IMR-90 (cell line): ENCODE measurements at regions not wholly inside any gene's neighbourhood (a gene's known extent, or its start where the extent isn't known, plus 50 kb on each side); places are given as distances from the start of the nearest gene placed in this dataset.

Experiments
- ATAC-seq: fragments of 200-7000 bp; cut with Tn5 transposase; 2 replicates; pipeline ENCODE4 v1.9.1; 2020; ENCODE audit warnings: low read depth, mild to moderate bottlenecking, moderate library complexity
- BruUV-seq: library from RNA; stranded (reverse); fragments of 400-500 nt; replicated peaks from 2 replicates; lab custom pipeline; 2021; lab: Mats Ljungman, UMichigan
- CTCF ChIA-PET: fragments of 300-600 bp; formaldehyde crosslinking; extraction: SDS; loops from one replicate; lab custom pipeline; 2021; ENCODE audit warnings: antibody characterized with exemption; lab: Yijun Ruan, JAX
- POLR2A ChIA-PET: fragments of 300-600 bp; sonication (Branson Sonifier 250); formaldehyde crosslinking; loops from one replicate; lab custom pipeline; 2022; ENCODE audit warnings: antibody characterized with exemption; ENCODE audit not compliant: unreplicated experiment; lab: Charles Lee
- DNase-seq: peaks from one replicate; pipeline ENCODE4 v3.0.0; 2013
- H2AFZ ChIP-seq: replicated peaks from 2 replicates; pipeline ENCODE3; 2013; ENCODE audit warnings: low read length, mild to moderate bottlenecking; ENCODE audit not compliant: poor library complexity
- H2AK5ac ChIP-seq: 2 replicates; pipeline ENCODE4 v1.6.1; 2013; ENCODE audit warnings: low read depth, low read length, inconsistent platforms
- H2AK9ac ChIP-seq: replicated peaks from 2 replicates; pipeline ENCODE3; 2013; ENCODE audit warnings: mild to moderate bottlenecking, low read depth, low read length, moderate library complexity; ENCODE audit not compliant: poor library complexity
- H2BK120ac ChIP-seq: 2 replicates; pipeline ENCODE4 v1.6.1; 2013; ENCODE audit warnings: low read depth, low read length, inconsistent platforms
- H2BK15ac ChIP-seq: 3 replicates; pipeline ENCODE4 v1.6.1; 2013; ENCODE audit warnings: low read depth, low read length, inconsistent platforms
- H2BK20ac ChIP-seq: 2 replicates; pipeline ENCODE4 v1.6.1; 2013; ENCODE audit warnings: low read depth, mild to moderate bottlenecking, inconsistent platforms, low read length, moderate library complexity
- H2BK5ac ChIP-seq: 2 replicates; pipeline ENCODE4 v1.6.1; 2013; ENCODE audit warnings: mild to moderate bottlenecking, low read depth, low read length, inconsistent platforms; ENCODE audit not compliant: poor library complexity, severe bottlenecking
- H3K14ac ChIP-seq: replicated peaks from 2 replicates; pipeline ENCODE4 v1.6.1; 2013; ENCODE audit warnings: low read depth, low read length, inconsistent platforms
- H3K18ac ChIP-seq: 2 replicates; pipeline ENCODE4 v1.6.1; 2013; ENCODE audit warnings: low read depth, low read length, control low read depth
- H3K23ac ChIP-seq: 2 replicates; pipeline ENCODE4 v1.6.1; 2013; ENCODE audit warnings: low read depth, low read length, inconsistent platforms
- H3K27ac ChIP-seq: 2 replicates; pipeline ENCODE4 v1.5.1; 2013; ENCODE audit warnings: mild to moderate bottlenecking, control low read depth, low read length; ENCODE audit not compliant: insufficient read depth
- H3K27me3 ChIP-seq: 2 replicates; pipeline ENCODE4 v1.6.1; 2013; ENCODE audit warnings: low read length; ENCODE audit not compliant: control insufficient read depth, insufficient read depth
- H3K36me3 ChIP-seq: 2 replicates; pipeline ENCODE4 v1.6.1; 2013; ENCODE audit warnings: low read length, mixed read lengths; ENCODE audit not compliant: control insufficient read depth, insufficient read depth
- H3K4ac ChIP-seq: 2 replicates; pipeline ENCODE4 v1.6.1; 2013; ENCODE audit warnings: low read depth, low read length, inconsistent platforms
- H3K4me1 ChIP-seq: 2 replicates; pipeline ENCODE4 v1.6.1; 2013; ENCODE audit warnings: low read length, mixed read lengths; ENCODE audit not compliant: control insufficient read depth, insufficient read depth
- H3K4me2 ChIP-seq: 2 replicates; pipeline ENCODE4 v1.6.1; 2013; ENCODE audit warnings: low read depth, mild to moderate bottlenecking, control low read depth, low read length, moderate library complexity
- H3K4me3 ChIP-seq: 2 replicates; pipeline ENCODE4 v1.5.1; 2013; ENCODE audit warnings: low read depth, mild to moderate bottlenecking, control low read depth, low read length, moderate library complexity; ENCODE audit not compliant: insufficient read depth
- H3K56ac ChIP-seq: 2 replicates; pipeline ENCODE4 v1.6.1; 2013; ENCODE audit warnings: low read length, inconsistent platforms; ENCODE audit not compliant: insufficient read depth; ENCODE audit errors: extremely low read depth
- H3K79me1 ChIP-seq, 2 experiments: 2 replicates each; pipeline ENCODE4 v1.6.1; 2013; ENCODE audit warnings: low read length in 2 of 2, inconsistent platforms in 1 of 2, low read depth in 1 of 2
- H3K9ac ChIP-seq: 2 replicates; pipeline ENCODE4 v1.6.1; 2013; ENCODE audit warnings: low read depth, low read length, control low read depth
- H3K9me1 ChIP-seq: 2 replicates; pipeline ENCODE4 v1.6.1; 2013; ENCODE audit warnings: low read length, inconsistent platforms; ENCODE audit not compliant: insufficient read depth
- H3K9me3 ChIP-seq: 2 replicates; pipeline ENCODE4 v1.6.1; 2013; ENCODE audit warnings: low read length; ENCODE audit not compliant: control insufficient read depth, insufficient read depth
- H4K20me1 ChIP-seq: 2 replicates; pipeline ENCODE4 v1.6.1; 2013; ENCODE audit warnings: low read length, inconsistent platforms; ENCODE audit not compliant: insufficient read depth
- H4K5ac ChIP-seq: 2 replicates; pipeline ENCODE4 v1.6.1; 2013; ENCODE audit warnings: mild to moderate bottlenecking, low read depth, low read length, control low read depth
- H4K8ac ChIP-seq, 2 experiments: 2 replicates each; pipeline ENCODE4 v1.6.1; 2013; ENCODE audit warnings: low read depth in 2 of 2, low read length in 2 of 2, control low read depth in 1 of 2, inconsistent platforms in 1 of 2
- H4K91ac ChIP-seq: 2 replicates; pipeline ENCODE4 v1.6.1; 2013; ENCODE audit warnings: low read depth, low read length, inconsistent platforms; ENCODE audit not compliant: insufficient read depth
- BHLHE40 ChIP-seq: fragments of 150-350 bp; IDR thresholded peaks from 2 replicates; pipeline ENCODE4 v1.6.1; 2016; ENCODE audit warnings: mild to moderate bottlenecking, low read depth, low read length
- CEBPB ChIP-seq: IDR thresholded peaks from 2 replicates; pipeline ENCODE4 v1.6.1; 2012; ENCODE audit warnings: low read depth, low read length, improper control_type of control experiment
- CHD1 ChIP-seq: IDR thresholded peaks from 2 replicates; pipeline ENCODE4 v1.6.1; 2012; ENCODE audit warnings: low read depth, low read length, improper control_type of control experiment
- CTCF ChIP-seq: conservative IDR thresholded peaks from 2 replicates; pipeline ENCODE4 v1.5.1; 2012; ENCODE audit warnings: mild to moderate bottlenecking, low read depth, low read length, improper control_type of control experiment
- ELK1 ChIP-seq: fragments of 150-350 bp; IDR thresholded peaks from 2 replicates; pipeline ENCODE4 v1.6.1; 2016; ENCODE audit warnings: low read depth, mild to moderate bottlenecking, low read length, moderate library complexity, borderline replicate concordance
- FOS ChIP-seq: fragments of 150-350 bp; IDR thresholded peaks from 2 replicates; pipeline ENCODE4 v1.6.1; 2016; ENCODE audit warnings: low read depth, low read length
- MAFK ChIP-seq: IDR thresholded peaks from 2 replicates; pipeline ENCODE4 v1.6.1; 2012; ENCODE audit warnings: low read depth, low read length, improper control_type of control experiment
- NFE2L2 ChIP-seq: fragments of 150-350 bp; IDR thresholded peaks from 2 replicates; pipeline ENCODE4 v1.6.1; 2016; ENCODE audit warnings: low read depth, mild to moderate bottlenecking, low read length
- POLR2A ChIP-seq: IDR thresholded peaks from 2 replicates; pipeline ENCODE4 v1.6.1; 2012; ENCODE audit warnings: mild to moderate bottlenecking, low read depth, low read length
- RAD21 ChIP-seq: IDR thresholded peaks from 2 replicates; pipeline ENCODE4 v1.6.1; 2012; ENCODE audit warnings: low read length, improper control_type of control experiment
- RCOR1 ChIP-seq: IDR thresholded peaks from 2 replicates; pipeline ENCODE4 v1.6.1; 2012; ENCODE audit warnings: mild to moderate bottlenecking, low read length, improper control_type of control experiment; ENCODE audit not compliant: insufficient replicate concordance
- RFX5 ChIP-seq: IDR thresholded peaks from 2 replicates; pipeline ENCODE4 v1.8.0; 2012; ENCODE audit warnings: low read depth, mild to moderate bottlenecking, low read length, moderate library complexity
- SMC3 ChIP-seq: fragments of 150-350 bp; IDR thresholded peaks from 2 replicates; pipeline ENCODE4 v1.6.1; 2016; ENCODE audit warnings: low read depth, mild to moderate bottlenecking, antibody characterized with exemption, low read length, moderate library complexity
- USF2 ChIP-seq: fragments of 150-350 bp; IDR thresholded peaks from 2 replicates; pipeline ENCODE4 v1.6.1; 2017; ENCODE audit warnings: mild to moderate bottlenecking, antibody characterized with exemption, low read length, low read depth
- WGBS, 2 experiments: methylation state at CpG; one replicate each; pipeline versions ENCODE4 v1.1.5 to v1.1.7; 2013; ENCODE audit warnings: missing lambda C conversion rate in 2 of 2; ENCODE audit not compliant: insufficient read length in 1 of 2; ENCODE audit errors: extremely low coverage in 2 of 2; 5-methylcytosine and 5-hydroxymethylcytosine counted together
- dilution Hi-C: fragments of 300-500 bp; cut with HindIII; formaldehyde crosslinking; loops from one replicate; pipeline ENCODE4 v1.14.3; 2018; ENCODE audit warnings: low sequenced_read_pairs; ENCODE audit not compliant: unreplicated experiment
- in situ Hi-C: fragments of 300-500 bp; cut with MboI; formaldehyde crosslinking; loops from 3 replicates; pipeline ENCODE4 v1.14.3; 2019; ENCODE audit warnings: low sequenced_read_pairs, inconsistent platforms, mixed read lengths
- intact Hi-C: fragments of 100-400 bp; cut with micrococcal nuclease; formaldehyde crosslinking; loops from 2 replicates; pipeline ENCODE4 v1.10.0; 2022

GRCh38 chr15:72970933-72971760 lies 81.1 kb upstream of the NEO1 start:
- Histone ChIP-seq H4K91ac (peak overlapping the region; percentile 49; the same call in 1 of the 2 replicates), H2BK20ac (peak overlapping the region; percentile 85), H2BK120ac (peak overlapping the region; percentile 84), H3K27me3 (no peaks in the 10 kb centered on the region; the same call in 1 of the 2 replicates), H3K23ac (peak overlapping the region; percentile 63), H3K9me1 (peaks cover 9% of the 10 kb centered on the region; the same call in 1 of the 2 replicates), H3K9me3 (no peaks in the 10 kb centered on the region), H2BK15ac (peak overlapping the region; percentile 12; the same call in 1 of the 3 replicates), H3K56ac (peak overlapping the region; percentile 59; the same call in 1 of the 2 replicates), H2AK5ac (no peak overlapping the region), H3K4me3 (peak overlapping the region; percentile 17; the same call in 1 of the 2 replicates), H3K14ac (peak overlapping the region; percentile 88), H3K36me3 (no peaks in the 10 kb centered on the region), H4K5ac (peak overlapping the region; percentile 27), H3K4ac (peak overlapping the region; percentile 92), H3K79me1 (no peaks in the 10 kb centered on the region), H2AFZ (peak overlapping the region; percentile 87), H4K8ac (peak overlapping the region; percentile 2 to 82; a peak in 3 of 4 replicates), H3K27ac (peak overlapping the region; percentile 26; the same call in 1 of the 2 replicates), H3K4me1 (peaks cover 8% of the 10 kb centered on the region), H3K4me2 (peak overlapping the region; percentile 68), H3K9ac (0 out of 2 replicates have a peak overlapping the region, but pooled peaks have one; percentile 22), H2AK9ac (no peak overlapping the region), H2BK5ac (peak overlapping the region; percentile 9), H3K18ac (peak overlapping the region; percentile 42), H4K20me1 (no peaks in the 10 kb centered on the region)
- intact Hi-C loops = no loop called here
- peak; percentile 86 for ATAC-seq
- CTCF ChIA-PET = interaction anchor here (0.6 kb wide), 1 partner anchor 42 kb away, joined by 3 read pairs; no protein-coding TSS in a partner anchor
- in situ Hi-C loops = no loop called here
- POLR2A ChIA-PET = interaction anchor here (0.5 to 1.1 kb wide), 3 partner anchors 9 to 644 kb away, joined by 3 to 5 read pairs (median 4); no protein-coding TSS in a partner anchor
- 17% methylated on average over 8 of the region's 12 CpGs; no CpG with 5 or more reads in 1 of the 2 experiments for WGBS, 2 experiments
- dilution Hi-C loops = no loop called here
- no TSS peak for BruUV-seq
- peak; percentile 33 for DNase-seq
- TF ChIP-seq CTCF (no peak), ELK1 (no peak), BHLHE40 (no peak), CHD1 (no peak), MAFK (no peak), RAD21 (no peak), NFE2L2 (no peak), USF2 (no peak), RFX5 (no peak), POLR2A (no peak), FOS (no peak), CEBPB (no peak), RCOR1 (no peak), SMC3 (no peak)
